HepG2 (cell line): ENCODE measurements at regions not wholly inside any gene's neighbourhood (a gene's known extent, or its start where the extent isn't known, plus 50 kb on each side); places are given as distances from the start of the nearest gene placed in this dataset.
A peak's percentile ranks its signal among the peaks of the same experiment; 100 is the strongest.

ENCODE experiments used
- ATAC-seq: fragments of 200-7000 bp; cut with Tn5 transposase; 3 replicates; pipeline ENCODE4 v1.9.1; 2020; ENCODE audit warnings: mild to moderate bottlenecking, moderate library complexity
- BruUV-seq: library from RNA; stranded (reverse); fragments of 400-500 nt; replicated peaks from 2 replicates; lab custom pipeline; 2021; lab: Mats Ljungman, UMichigan
- CTCF ChIA-PET: fragments of 300-600 bp; formaldehyde crosslinking; extraction: SDS; loops from one replicate; lab custom pipeline; 2021; ENCODE audit warnings: low total read pairs, inconsistent platforms, low intra/inter-chr PET ratio; lab: Yijun Ruan, JAX
- POLR2A ChIA-PET: fragments of 350-600 bp; sonication (Branson Sonifier 250); formaldehyde crosslinking; loops from one replicate; lab custom pipeline; 2020; ENCODE audit warnings: antibody characterized with exemption, inconsistent platforms; lab: Yijun Ruan, JAX
- DNase-seq: peaks from one replicate; pipeline ENCODE4 v3.0.0-alpha.2; 2015; ENCODE audit warnings: low spot score
- FAIRE-seq: peaks from 3 replicates; lab custom pipeline; 2011; peaks lifted over from hg19 to GRCh38; lab: Jason Lieb, UNC
- H2AFZ ChIP-seq: one replicate; pipeline ENCODE4 v1.6.1; 2011; ENCODE audit warnings: low read length, inconsistent platforms
- H3K27ac ChIP-seq: fragments of 300-600 bp; 3 replicates; pipeline ENCODE4 v1.8.0; 2011; ENCODE audit warnings: mixed run types, mild to moderate bottlenecking, mixed read lengths, low read length, inconsistent platforms; ENCODE audit not compliant: insufficient read depth; ENCODE audit errors: extremely low read length
- H3K27me3 ChIP-seq, 2 experiments: fragments of 200-600 bp in 1 of 2; 2 replicates in 1 of 2; 3 replicates in 1 of 2; pipeline versions ENCODE4 v1.6.0 to v1.8.0; 2011; ENCODE audit warnings: low read length in 2 of 2, mild to moderate bottlenecking in 2 of 2, moderate library complexity in 2 of 2, inconsistent platforms in 1 of 2; ENCODE audit not compliant: insufficient read depth in 2 of 2, control insufficient read depth in 1 of 2
- H3K36me3 ChIP-seq, 2 experiments: fragments of 200-600 bp in 1 of 2; replicated peaks in 1 of 2; 2 replicates in 1 of 2; 3 replicates in 1 of 2; pipeline versions ENCODE4 v1.5.1 to v1.8.0; 2011; ENCODE audit warnings: low read length in 2 of 2, inconsistent platforms in 1 of 2; ENCODE audit not compliant: insufficient read depth in 2 of 2, control insufficient read depth in 1 of 2
- H3K4me1 ChIP-seq: 2 replicates; pipeline ENCODE4 v1.5.1; 2012; ENCODE audit warnings: low read length, inconsistent platforms; ENCODE audit not compliant: insufficient read depth
- H3K4me2 ChIP-seq: 2 replicates; pipeline ENCODE4 v1.6.0; 2011; ENCODE audit warnings: low read depth, low read length, inconsistent platforms
- H3K4me3 ChIP-seq, 3 experiments: fragments of 200-600 bp in 1 of 3; sonication (generic), shearing (Covaris generic) in 1 of 3; replicated peaks in 1 of 3; 2 replicates each; pipeline ENCODE4 v1.5.1; 2011 to 2016; ENCODE audit warnings: low read length in 3 of 3, inconsistent platforms in 2 of 3, low read depth in 2 of 3, mild to moderate bottlenecking in 2 of 3, control low read depth in 1 of 3, mixed read lengths in 1 of 3; ENCODE audit not compliant: insufficient read depth in 1 of 3
- H3K79me2 ChIP-seq: one replicate; pipeline ENCODE4 v1.6.1; 2011; ENCODE audit warnings: low read length, inconsistent platforms; ENCODE audit not compliant: insufficient read depth
- H3K9ac ChIP-seq: 2 replicates; pipeline ENCODE4 v1.6.0; 2011; ENCODE audit warnings: mild to moderate bottlenecking, low read depth, low read length, inconsistent platforms; ENCODE audit not compliant: insufficient read depth
- H3K9me3 ChIP-seq: 2 replicates; pipeline ENCODE4 v1.5.1; 2012; ENCODE audit warnings: mild to moderate bottlenecking, low read length
- H4K20me1 ChIP-seq: 2 replicates; pipeline ENCODE4 v1.6.0; 2011; ENCODE audit warnings: inconsistent platforms, mild to moderate bottlenecking, low read length, moderate library complexity; ENCODE audit not compliant: insufficient read depth
- FIP1L1 ChIP-seq: fragments of 200-400 bp; formaldehyde crosslinking; IDR thresholded peaks from 2 replicates; pipeline ENCODE4 v1.6.1; 2018; ENCODE audit warnings: low read depth, mild to moderate bottlenecking, low read length, moderate library complexity, borderline replicate concordance; ENCODE audit not compliant: insufficient read depth
- KLF15 ChIP-seq: sonication (generic); formaldehyde crosslinking; IDR thresholded peaks from 2 replicates; pipeline ENCODE4 v1.8.1; 2023; ENCODE audit warnings: borderline replicate concordance, mild to moderate bottlenecking, inconsistent platforms, missing genetic modification reagents, mixed read lengths
- KMT2A ChIP-seq: sonication (generic); formaldehyde crosslinking; IDR thresholded peaks from 2 replicates; pipeline ENCODE4 v1.4.0; 2020; ENCODE audit warnings: missing genetic modification reagents
- PHF8 ChIP-seq: sonication (generic); formaldehyde crosslinking; IDR thresholded peaks from 2 replicates; pipeline ENCODE4 v1.5.0; 2020; ENCODE audit warnings: missing genetic modification reagents
- SIX1 ChIP-seq: sonication (generic); formaldehyde crosslinking; IDR thresholded peaks from 2 replicates; pipeline ENCODE4 v1.4.0; 2020; ENCODE audit warnings: missing genetic modification reagents, borderline replicate concordance
- SMC3 ChIP-seq: IDR thresholded peaks from 2 replicates; pipeline ENCODE4 v1.6.1; 2011; ENCODE audit warnings: low read length, improper control_type of control experiment
- SNRNP70 ChIP-seq: fragments of 200-400 bp; formaldehyde crosslinking; IDR thresholded peaks from 2 replicates; pipeline ENCODE4 v1.6.1; 2017; ENCODE audit warnings: mild to moderate bottlenecking, low read depth, low read length, moderate library complexity
- ZFY ChIP-seq: sonication (generic); formaldehyde crosslinking; IDR thresholded peaks from 2 replicates; pipeline ENCODE4 v1.4.0; 2020; ENCODE audit warnings: missing genetic modification reagents
- ZMAT3 ChIP-seq: sonication (generic); formaldehyde crosslinking; conservative IDR thresholded peaks from 2 replicates; pipeline ENCODE4 v1.7.0; 2021; ENCODE audit warnings: missing genetic modification reagents
- ZNF136 ChIP-seq: sonication (generic); formaldehyde crosslinking; IDR thresholded peaks from 2 replicates; pipeline ENCODE4 v1.8.1; 2022; ENCODE audit warnings: low read depth, mild to moderate bottlenecking, moderate library complexity, missing genetic modification reagents
- ZNF232 ChIP-seq: sonication (generic); formaldehyde crosslinking; IDR thresholded peaks from 2 replicates; pipeline ENCODE4 v1.4.0; 2020; ENCODE audit warnings: missing genetic modification reagents, borderline replicate concordance
- ZNF841 ChIP-seq: sonication (generic); formaldehyde crosslinking; IDR thresholded peaks from 2 replicates; pipeline ENCODE4 v1.8.1; 2023; ENCODE audit warnings: missing genetic modification reagents, borderline replicate concordance
- WGBS: methylation state at CpG from one replicate; pipeline ENCODE4 v1.1.6; 2017; ENCODE audit warnings: low lambda C conversion rate; 5-methylcytosine and 5-hydroxymethylcytosine counted together
- in situ Hi-C: cut with HindIII; loops from 2 replicates; pipeline ENCODE4 v1.10.0; 2017; ENCODE audit warnings: low pct_unique_long_range_greater_than_20kb; ENCODE audit not compliant: extremely low pct_ligation_motif_present
- intact Hi-C: fragments of 100-400 bp; cut with micrococcal nuclease; formaldehyde crosslinking; loops from one replicate; pipeline ENCODE4 v1.10.0; 2022; ENCODE audit not compliant: unreplicated experiment
- TF ChIP-seq, protein P1 (sequence below): sonication (generic); formaldehyde crosslinking; IDR thresholded peaks from 2 replicates; pipeline ENCODE4 v1.9.0; 2021; ENCODE audit warnings: missing genetic modification reagents, borderline replicate concordance
- TF ChIP-seq, protein P2 (sequence below): sonication (generic); formaldehyde crosslinking; IDR thresholded peaks from 2 replicates; pipeline ENCODE4 v1.5.0; 2020; ENCODE audit warnings: mild to moderate bottlenecking, missing genetic modification reagents, moderate library complexity

DNA sequence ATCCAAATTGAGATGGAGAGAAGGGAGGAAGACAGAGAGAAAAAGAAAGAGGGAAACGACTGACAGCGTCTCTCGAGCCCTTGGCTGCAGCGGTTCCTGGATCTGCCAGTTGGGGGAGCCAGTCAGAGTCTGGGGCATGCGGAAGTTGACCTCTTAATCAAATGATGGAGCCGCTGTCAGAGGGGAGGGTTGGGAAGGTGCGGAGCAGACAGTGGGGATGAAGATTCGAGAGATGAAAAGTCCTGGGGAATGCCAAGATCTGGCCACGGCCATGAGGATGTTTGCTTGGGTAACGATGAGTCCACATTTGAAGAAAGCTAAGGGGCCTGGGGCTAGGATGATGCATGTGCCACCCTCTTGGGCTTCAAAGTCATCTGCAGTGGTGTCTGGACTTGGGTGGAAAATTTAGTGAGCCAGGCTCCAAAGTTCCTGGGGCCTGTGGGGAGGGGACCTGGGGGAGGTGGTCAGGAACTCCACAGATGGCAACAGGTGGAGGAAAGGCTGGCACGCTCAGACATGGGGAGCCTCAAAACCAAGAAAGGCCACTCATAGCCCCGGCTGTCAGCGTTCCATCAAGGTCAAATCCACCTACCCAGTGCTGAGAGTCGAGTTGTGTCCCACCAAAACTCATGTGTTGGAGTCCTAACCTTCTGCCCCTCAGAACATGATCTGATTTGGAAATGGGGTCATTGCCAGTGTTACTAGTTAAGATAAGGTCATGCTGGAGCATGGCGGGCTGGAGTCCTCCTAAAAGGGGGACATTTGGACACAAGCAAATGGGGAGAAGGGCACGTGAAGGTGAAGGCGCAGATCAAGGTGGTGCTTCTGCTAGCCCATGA lies 200.1 kb downstream of the NDUFA10 start (continued):
- TF ChIP-seq, protein P1, sequence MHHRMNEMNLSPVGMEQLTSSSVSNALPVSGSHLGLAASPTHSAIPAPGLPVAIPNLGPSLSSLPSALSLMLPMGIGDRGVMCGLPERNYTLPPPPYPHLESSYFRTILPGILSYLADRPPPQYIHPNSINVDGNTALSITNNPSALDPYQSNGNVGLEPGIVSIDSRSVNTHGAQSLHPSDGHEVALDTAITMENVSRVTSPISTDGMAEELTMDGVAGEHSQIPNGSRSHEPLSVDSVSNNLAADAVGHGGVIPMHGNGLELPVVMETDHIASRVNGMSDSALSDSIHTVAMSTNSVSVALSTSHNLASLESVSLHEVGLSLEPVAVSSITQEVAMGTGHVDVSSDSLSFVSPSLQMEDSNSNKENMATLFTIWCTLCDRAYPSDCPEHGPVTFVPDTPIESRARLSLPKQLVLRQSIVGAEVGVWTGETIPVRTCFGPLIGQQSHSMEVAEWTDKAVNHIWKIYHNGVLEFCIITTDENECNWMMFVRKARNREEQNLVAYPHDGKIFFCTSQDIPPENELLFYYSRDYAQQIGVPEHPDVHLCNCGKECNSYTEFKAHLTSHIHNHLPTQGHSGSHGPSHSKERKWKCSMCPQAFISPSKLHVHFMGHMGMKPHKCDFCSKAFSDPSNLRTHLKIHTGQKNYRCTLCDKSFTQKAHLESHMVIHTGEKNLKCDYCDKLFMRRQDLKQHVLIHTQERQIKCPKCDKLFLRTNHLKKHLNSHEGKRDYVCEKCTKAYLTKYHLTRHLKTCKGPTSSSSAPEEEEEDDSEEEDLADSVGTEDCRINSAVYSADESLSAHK (CRISPR knock-in tag), result no peak
- TF ChIP-seq KLF15 (CRISPR knock-in tag) (no peak), ZNF841 (CRISPR knock-in tag) (no peak), SNRNP70 (no peak), KMT2A (CRISPR knock-in tag) (no peak), ZMAT3 (CRISPR knock-in tag) (no peak)

DNA sequence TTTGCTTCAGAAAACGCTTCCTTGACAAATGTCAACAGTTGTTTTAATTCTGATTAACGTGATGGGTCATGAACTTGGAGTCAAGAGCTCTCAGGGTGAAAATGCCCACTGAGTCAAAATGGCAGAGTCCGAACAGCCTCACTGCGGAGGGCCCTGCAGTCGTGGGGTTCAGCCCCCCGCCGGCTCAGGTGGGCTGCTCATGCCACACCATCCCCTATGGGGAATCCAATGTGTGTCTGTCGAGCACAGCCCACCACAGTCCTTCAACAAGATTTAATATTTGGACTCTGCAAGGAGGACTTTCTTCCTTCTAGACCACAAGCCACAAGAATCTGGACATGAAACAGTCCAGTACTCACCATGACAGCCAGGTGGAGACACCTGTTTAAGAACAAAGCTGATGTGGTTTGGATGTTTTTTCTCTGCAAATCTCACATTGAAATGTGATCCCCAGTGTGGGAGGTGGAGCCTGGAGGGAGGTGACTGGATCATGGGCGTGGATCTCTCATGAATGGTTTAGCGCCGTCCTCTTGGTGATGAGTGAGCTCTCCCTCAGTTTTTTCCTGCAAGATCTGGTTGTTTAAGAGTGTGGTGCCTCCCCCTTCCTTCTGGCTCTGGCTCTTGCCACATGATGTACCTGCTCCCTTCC lies 201.0 kb downstream of the NDUFA10 start:
- Histone ChIP-seq H4K20me1 (no peaks in the 10 kb centered on the region), H3K79me2 (no peaks in the 10 kb centered on the region), H3K36me3 (no peaks in the 10 kb centered on the region), H3K4me1 (no peaks in the 10 kb centered on the region), H3K27me3 (peaks cover 15 to 67% of the 10 kb centered on the region in 2 experiments; a peak in 4 of 5 replicates), H2AFZ (no peak overlapping the region), H3K9ac (no peak overlapping the region), H3K27ac (no peak overlapping the region), H3K4me2 (no peak overlapping the region), H3K9me3 (no peaks in the 10 kb centered on the region), H3K4me3 (no peak overlapping the region)
- peak; percentile 67 for ATAC-seq
- peak; percentile 82 for FAIRE-seq
- ChIA-PET CTCF (no interaction called here), POLR2A (no interaction called here)
- in situ Hi-C loops, result loop anchor here (5.0 kb wide), 1 partner anchor 318 kb away; the partner anchor contains the start of gene OTOS
- DNase-seq, result peak; percentile 66
- WGBS, result 15% methylated on average over 11 of the region's 11 CpGs
- intact Hi-C loops, result no loop called here
- no TSS peak for BruUV-seq
- no peak for TF ChIP-seq ZNF232 (CRISPR knock-in tag)
- TF ChIP-seq PHF8, result no peak
- TF ChIP-seq SIX1 (CRISPR knock-in tag), result peak; percentile 38; the same call in 1 of the 2 replicates
- TF ChIP-seq, protein P2, sequence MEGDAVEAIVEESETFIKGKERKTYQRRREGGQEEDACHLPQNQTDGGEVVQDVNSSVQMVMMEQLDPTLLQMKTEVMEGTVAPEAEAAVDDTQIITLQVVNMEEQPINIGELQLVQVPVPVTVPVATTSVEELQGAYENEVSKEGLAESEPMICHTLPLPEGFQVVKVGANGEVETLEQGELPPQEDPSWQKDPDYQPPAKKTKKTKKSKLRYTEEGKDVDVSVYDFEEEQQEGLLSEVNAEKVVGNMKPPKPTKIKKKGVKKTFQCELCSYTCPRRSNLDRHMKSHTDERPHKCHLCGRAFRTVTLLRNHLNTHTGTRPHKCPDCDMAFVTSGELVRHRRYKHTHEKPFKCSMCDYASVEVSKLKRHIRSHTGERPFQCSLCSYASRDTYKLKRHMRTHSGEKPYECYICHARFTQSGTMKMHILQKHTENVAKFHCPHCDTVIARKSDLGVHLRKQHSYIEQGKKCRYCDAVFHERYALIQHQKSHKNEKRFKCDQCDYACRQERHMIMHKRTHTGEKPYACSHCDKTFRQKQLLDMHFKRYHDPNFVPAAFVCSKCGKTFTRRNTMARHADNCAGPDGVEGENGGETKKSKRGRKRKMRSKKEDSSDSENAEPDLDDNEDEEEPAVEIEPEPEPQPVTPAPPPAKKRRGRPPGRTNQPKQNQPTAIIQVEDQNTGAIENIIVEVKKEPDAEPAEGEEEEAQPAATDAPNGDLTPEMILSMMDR, result peak; percentile 64
- TF ChIP-seq FIP1L1, result no peak
- TF ChIP-seq ZNF136 (CRISPR knock-in tag), result no peak
- TF ChIP-seq SMC3, result peak; percentile 70
- no peak for TF ChIP-seq ZFY (CRISPR knock-in tag)
